Endothelial cell of umbilical vein (primary cell): ENCODE measurements at regions not wholly inside any gene's neighbourhood (a gene's known extent, or its start where the extent isn't known, plus 50 kb on each side); places are given as distances from the start of the nearest gene placed in this dataset.

Source experiments
- CTCF ChIP-seq, 2 donors: IDR thresholded peaks; 1 replicate in 1 of 2; 2 replicates in 1 of 2; pipeline ENCODE4 v1.5.1; 2011; ENCODE audit warnings: low read length in 2 of 2, mild to moderate bottlenecking in 2 of 2, moderate library complexity in 2 of 2, control low read depth in 1 of 2, inconsistent platforms in 1 of 2, low read depth in 1 of 2; ENCODE audit not compliant: insufficient read depth in 1 of 2; ENCODE audit errors: extremely low read depth in 1 of 2
- FOS ChIP-seq: IDR thresholded peaks from 2 replicates; pipeline ENCODE4 v1.6.1; 2011; ENCODE audit warnings: mild to moderate bottlenecking, low read length, moderate library complexity, borderline replicate concordance; ENCODE audit not compliant: insufficient read depth
- MAX ChIP-seq: IDR thresholded peaks from 2 replicates; pipeline ENCODE4 v1.6.1; 2011; ENCODE audit not compliant: insufficient read depth, insufficient read length
- POLR2A ChIP-seq: IDR thresholded peaks from 2 replicates; pipeline ENCODE4 v1.6.1; 2012; ENCODE audit warnings: low read depth, mild to moderate bottlenecking, control low read depth, low read length
- POLR2AphosphoS5 ChIP-seq: IDR thresholded peaks from 2 replicates; pipeline ENCODE4 v1.6.1; 2012; ENCODE audit warnings: low read depth, mild to moderate bottlenecking, control low read depth, low read length, moderate library complexity; ENCODE audit not compliant: insufficient read depth

- no peak for TF ChIP-seq CTCF (IDR thresholded peaks at IDR 0.05; ENCODE audit: extremely low read depth in 1 of 2, insufficient read depth in 1 of 2, low read depth in 1 of 2, low read length in 2 of 2)
- TF ChIP-seq POLR2AphosphoS5 = no peak
- TF ChIP-seq FOS = no peak
- no peak for TF ChIP-seq POLR2A
- no peak for TF ChIP-seq MAX
These were observed 131.8 kb downstream of the CTH start for GRCh38 chr1:70542856-70543255.
